Endothelial cell of umbilical vein (primary cell): ENCODE measurements at regions not wholly inside any gene's neighbourhood (a gene's known extent, or its start where the extent isn't known, plus 50 kb on each side); places are given as distances from the start of the nearest gene placed in this dataset.

Experiments used
- EZH2 ChIP-seq: IDR thresholded peaks from 2 replicates; pipeline ENCODE4 v1.6.1; 2012; ENCODE audit warnings: borderline replicate concordance, low read depth, mild to moderate bottlenecking, moderate library complexity, low read length, inconsistent platforms; ENCODE audit not compliant: severe bottlenecking
- POLR2AphosphoS5 ChIP-seq: IDR thresholded peaks from 2 replicates; pipeline ENCODE4 v1.6.1; 2012; ENCODE audit warnings: low read depth, mild to moderate bottlenecking, control low read depth, low read length, moderate library complexity; ENCODE audit not compliant: insufficient read depth
- TF ChIP-seq, protein P1 (sequence below), 2 donors: IDR thresholded peaks; 1 replicate in 1 of 2; 2 replicates in 1 of 2; pipeline ENCODE4 v1.5.1; 2011; ENCODE audit warnings: low read length in 2 of 2, mild to moderate bottlenecking in 2 of 2, moderate library complexity in 2 of 2, control low read depth in 1 of 2, inconsistent platforms in 1 of 2, low read depth in 1 of 2; ENCODE audit not compliant: insufficient read depth in 1 of 2; ENCODE audit errors: extremely low read depth in 1 of 2

DNA sequence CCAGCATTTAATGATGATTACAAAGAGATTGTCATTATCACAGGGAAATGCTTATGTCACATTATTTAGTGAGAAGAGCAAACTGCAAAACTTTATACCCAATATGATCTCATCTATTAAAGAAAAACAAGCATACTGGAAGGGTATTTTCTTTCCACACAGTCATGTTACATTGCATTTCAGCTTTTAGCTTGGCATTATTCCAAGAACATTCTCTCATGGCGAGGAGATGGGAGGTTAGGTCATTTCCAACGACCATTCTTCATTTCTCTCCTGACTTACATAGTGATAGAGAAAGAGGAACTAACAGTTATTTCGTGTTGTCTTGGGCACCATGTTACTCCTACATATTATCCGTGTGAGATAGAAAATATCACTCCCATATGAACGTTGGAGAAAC is 309.4 kb upstream of the XYLT1 start:
- TF ChIP-seq POLR2AphosphoS5: no peak
- TF ChIP-seq EZH2: no peak
- TF ChIP-seq, protein P1, sequence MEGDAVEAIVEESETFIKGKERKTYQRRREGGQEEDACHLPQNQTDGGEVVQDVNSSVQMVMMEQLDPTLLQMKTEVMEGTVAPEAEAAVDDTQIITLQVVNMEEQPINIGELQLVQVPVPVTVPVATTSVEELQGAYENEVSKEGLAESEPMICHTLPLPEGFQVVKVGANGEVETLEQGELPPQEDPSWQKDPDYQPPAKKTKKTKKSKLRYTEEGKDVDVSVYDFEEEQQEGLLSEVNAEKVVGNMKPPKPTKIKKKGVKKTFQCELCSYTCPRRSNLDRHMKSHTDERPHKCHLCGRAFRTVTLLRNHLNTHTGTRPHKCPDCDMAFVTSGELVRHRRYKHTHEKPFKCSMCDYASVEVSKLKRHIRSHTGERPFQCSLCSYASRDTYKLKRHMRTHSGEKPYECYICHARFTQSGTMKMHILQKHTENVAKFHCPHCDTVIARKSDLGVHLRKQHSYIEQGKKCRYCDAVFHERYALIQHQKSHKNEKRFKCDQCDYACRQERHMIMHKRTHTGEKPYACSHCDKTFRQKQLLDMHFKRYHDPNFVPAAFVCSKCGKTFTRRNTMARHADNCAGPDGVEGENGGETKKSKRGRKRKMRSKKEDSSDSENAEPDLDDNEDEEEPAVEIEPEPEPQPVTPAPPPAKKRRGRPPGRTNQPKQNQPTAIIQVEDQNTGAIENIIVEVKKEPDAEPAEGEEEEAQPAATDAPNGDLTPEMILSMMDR (IDR thresholded peaks at IDR 0.05; ENCODE audit: extremely low read depth in 1 of 2, insufficient read depth in 1 of 2, low read depth in 1 of 2, low read length in 2 of 2): no peak
